ENCODE measurements at regions not wholly inside any gene's neighbourhood (a gene's known extent, or its start where the extent isn't known, plus 50 kb on each side); places are given as distances from the start of the nearest gene placed in this dataset.

DNA sequence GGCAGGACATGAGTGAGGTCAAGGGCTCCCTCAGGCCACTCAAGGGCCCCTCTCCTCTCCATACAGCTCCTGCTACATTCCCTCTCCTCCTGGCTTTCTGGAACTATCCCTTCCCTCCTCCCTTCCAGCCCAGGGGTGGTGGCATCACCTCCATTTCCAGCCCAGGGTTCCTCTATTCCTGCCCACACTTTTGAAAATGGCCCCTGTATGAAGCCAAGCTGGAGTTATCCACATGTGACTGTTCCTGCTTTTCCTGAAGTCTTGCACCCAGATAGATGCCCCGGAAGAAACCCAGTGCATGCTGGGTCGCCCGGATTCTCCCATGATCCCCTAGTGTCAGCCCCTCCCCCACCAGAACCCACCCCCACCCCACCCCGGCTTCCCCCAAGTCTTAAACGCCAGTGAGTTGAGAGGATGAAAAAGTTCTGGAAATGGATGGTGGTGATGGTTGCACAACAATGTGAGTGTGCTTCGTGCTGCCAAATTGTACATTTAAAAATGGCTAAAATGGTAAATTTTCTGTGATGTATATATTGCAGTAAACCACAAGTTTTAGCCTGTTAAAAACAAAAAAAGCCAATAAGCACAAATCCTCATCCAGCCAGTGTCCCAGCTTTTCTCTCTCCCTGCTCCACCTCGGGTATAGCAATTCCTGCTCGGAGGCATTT is 136.9 kb downstream of the SCARB1 start:
- H3K36me3 ChIP-seq, result no peaks in the 10 kb centered on the region
- peaks cover 29% of the 10 kb centered on the region for H3K4me1 ChIP-seq
- H3K27ac ChIP-seq (replicated peaks), result peak overlapping the region; percentile 73
- H3K27me3 ChIP-seq (ENCODE audit: low read depth), result no peaks in the 10 kb centered on the region
- H3K4me3 ChIP-seq, result no peak overlapping the region
- DNase-seq, result no peak
- intact Hi-C loops (cut with micrococcal nuclease), result no loop called here
- H3K9me3 ChIP-seq (replicated peaks), result peaks cover under 1% of the 10 kb centered on the region
- TF ChIP-seq, protein P1, sequence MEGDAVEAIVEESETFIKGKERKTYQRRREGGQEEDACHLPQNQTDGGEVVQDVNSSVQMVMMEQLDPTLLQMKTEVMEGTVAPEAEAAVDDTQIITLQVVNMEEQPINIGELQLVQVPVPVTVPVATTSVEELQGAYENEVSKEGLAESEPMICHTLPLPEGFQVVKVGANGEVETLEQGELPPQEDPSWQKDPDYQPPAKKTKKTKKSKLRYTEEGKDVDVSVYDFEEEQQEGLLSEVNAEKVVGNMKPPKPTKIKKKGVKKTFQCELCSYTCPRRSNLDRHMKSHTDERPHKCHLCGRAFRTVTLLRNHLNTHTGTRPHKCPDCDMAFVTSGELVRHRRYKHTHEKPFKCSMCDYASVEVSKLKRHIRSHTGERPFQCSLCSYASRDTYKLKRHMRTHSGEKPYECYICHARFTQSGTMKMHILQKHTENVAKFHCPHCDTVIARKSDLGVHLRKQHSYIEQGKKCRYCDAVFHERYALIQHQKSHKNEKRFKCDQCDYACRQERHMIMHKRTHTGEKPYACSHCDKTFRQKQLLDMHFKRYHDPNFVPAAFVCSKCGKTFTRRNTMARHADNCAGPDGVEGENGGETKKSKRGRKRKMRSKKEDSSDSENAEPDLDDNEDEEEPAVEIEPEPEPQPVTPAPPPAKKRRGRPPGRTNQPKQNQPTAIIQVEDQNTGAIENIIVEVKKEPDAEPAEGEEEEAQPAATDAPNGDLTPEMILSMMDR (IDR thresholded peaks at IDR 0.05; ENCODE audit: borderline replicate concordance), result no peak

DNA sequence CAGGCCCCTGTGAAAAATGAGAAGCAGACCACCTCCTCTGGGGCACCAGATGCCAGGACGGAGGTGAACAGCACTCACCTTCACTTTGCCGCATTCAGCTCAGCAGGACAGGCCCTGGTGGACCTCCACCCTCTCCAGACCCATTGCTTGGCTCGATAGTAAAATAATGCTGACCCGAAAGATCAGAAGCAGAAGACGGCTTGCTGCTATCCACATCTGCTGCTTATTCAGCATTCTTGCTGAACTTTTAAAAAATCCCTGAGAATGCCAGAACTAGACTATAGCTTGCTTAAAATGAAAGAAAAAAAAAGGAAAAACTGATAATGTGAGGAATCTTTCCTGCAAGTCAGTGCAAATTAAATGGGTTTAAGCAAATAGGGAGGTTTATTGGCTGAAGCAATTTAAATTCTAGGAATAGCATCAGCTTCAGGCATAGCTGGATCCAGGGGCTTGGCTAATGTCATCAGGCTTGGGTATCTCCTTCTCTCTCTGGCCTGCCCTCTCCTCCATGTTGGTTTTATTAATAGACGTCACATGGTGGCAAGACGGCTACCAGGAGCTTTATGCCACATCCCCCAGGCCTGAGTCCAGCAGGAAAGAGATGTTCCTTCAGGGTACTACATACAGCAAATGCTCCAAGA is 137.9 kb downstream of the SCARB1 start:
- Histone ChIP-seq H3K4me1 (peaks cover 29% of the 10 kb centered on the region), H3K27me3 (ENCODE audit: low read depth) (no peaks in the 10 kb centered on the region), H3K27ac (replicated peaks) (peak overlapping the region; percentile 73), H3K9me3 (replicated peaks) (no peaks in the 10 kb centered on the region), H3K36me3 (no peaks in the 10 kb centered on the region), H3K4me3 (no peak overlapping the region)
- TF ChIP-seq, protein P1 (IDR thresholded peaks at IDR 0.05; ENCODE audit: borderline replicate concordance), result no peak
- DNase-seq, result no peak
- intact Hi-C loops (cut with micrococcal nuclease), result no loop called here

DNA sequence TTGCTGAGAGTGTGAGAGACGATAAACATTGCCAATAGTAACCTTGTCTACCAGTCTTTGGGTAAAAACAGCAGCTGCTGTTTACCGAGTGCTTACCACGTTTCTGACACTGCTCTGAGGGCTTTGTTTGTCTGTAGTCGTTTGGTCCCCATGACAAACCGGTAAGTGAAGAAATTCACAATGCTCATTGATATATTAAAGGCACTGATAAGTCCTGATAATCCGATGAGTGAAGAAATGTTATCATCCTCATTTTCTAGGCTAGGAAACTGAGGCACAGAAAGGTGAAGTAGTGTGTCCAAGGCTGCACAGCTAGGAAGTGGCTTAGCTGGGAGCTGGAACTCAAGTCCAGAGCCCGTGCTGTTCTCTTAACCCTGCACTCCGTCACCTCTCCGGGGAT is 138.6 kb downstream of the SCARB1 start:
- DNase-seq, result no peak
- no peaks in the 10 kb centered on the region for H3K9me3 ChIP-seq (replicated peaks)
- H3K27me3 ChIP-seq (ENCODE audit: low read depth), result no peaks in the 10 kb centered on the region
- intact Hi-C loops (cut with micrococcal nuclease), result no loop called here
- TF ChIP-seq, protein P1 (IDR thresholded peaks at IDR 0.05; ENCODE audit: borderline replicate concordance), result no peak
- H3K27ac ChIP-seq (replicated peaks), result peak overlapping the region; percentile 73
- H3K4me1 ChIP-seq, result peaks cover 29% of the 10 kb centered on the region
- H3K36me3 ChIP-seq, result no peaks in the 10 kb centered on the region
- no peak overlapping the region for H3K4me3 ChIP-seq

DNA sequence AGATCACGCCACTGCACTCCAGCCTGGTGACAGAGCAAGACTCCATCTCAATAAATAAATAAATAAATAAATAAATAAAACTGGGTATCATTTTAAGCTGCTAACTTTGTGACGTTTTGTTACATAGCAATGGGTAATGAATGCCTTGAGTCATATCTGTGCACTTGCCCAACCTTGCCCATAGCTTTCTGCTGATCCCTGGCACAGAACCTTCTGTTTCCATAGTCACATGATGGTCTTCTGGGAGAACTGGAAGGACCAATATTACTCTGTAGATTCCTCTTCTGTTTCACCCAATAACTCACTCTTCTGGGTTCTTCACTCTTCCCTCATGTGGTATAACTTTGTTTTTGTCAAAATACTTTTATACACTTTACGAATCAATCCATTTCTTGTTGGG is 140.8 kb downstream of the SCARB1 start:
- no peak for DNase-seq
- TF ChIP-seq, protein P1 (IDR thresholded peaks at IDR 0.05; ENCODE audit: borderline replicate concordance), result no peak
- Histone ChIP-seq H3K27ac (replicated peaks) (no peak overlapping the region), H3K36me3 (no peaks in the 10 kb centered on the region), H3K9me3 (replicated peaks) (no peaks in the 10 kb centered on the region), H3K4me1 (peaks cover 30% of the 10 kb centered on the region), H3K27me3 (ENCODE audit: low read depth) (no peaks in the 10 kb centered on the region), H3K4me3 (no peak overlapping the region)
- intact Hi-C loops (cut with micrococcal nuclease), result no loop called here

DNA sequence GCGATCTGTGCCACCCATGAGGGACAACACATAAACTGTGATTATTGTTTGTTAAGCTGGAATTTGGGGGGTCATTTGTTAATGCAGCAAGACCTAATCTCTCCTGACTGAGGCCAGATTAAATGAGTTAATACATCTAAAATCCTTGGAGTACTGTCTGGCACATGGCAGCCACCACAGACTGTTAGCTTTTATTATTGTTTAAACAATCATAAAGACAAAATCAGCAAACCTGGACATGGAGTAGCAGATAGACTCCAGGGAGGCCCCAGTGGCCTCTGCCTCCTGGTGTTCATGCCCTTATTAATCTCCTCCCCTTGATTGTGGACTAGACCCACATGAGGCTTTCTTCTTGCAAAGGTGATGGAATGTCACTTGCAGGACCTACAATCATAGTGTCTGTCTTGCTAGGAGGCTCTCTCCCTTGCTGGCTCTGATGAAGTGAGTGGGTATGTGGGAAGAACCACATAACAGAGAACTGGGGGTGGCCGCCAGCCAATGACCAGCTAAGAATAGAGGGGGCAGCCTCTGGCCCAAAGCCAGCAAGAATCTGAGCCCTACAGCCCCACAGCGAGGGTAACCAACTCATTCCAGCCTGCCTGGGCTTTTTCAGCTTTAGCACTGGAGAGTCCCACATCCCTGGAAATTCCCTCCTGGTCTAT is 142.0 kb downstream of the SCARB1 start:
- DNase-seq, result no peak
- Histone ChIP-seq H3K4me3 (no peak overlapping the region), H3K27ac (replicated peaks) (peak overlapping the region; percentile 76), H3K36me3 (no peaks in the 10 kb centered on the region), H3K4me1 (peaks cover 21% of the 10 kb centered on the region), H3K27me3 (ENCODE audit: low read depth) (no peaks in the 10 kb centered on the region), H3K9me3 (replicated peaks) (no peaks in the 10 kb centered on the region)
- intact Hi-C loops (cut with micrococcal nuclease), result no loop called here
- TF ChIP-seq, protein P1 (IDR thresholded peaks at IDR 0.05; ENCODE audit: borderline replicate concordance), result no peak
